ENCODE measurements at regions not wholly inside any gene's neighbourhood (a gene's known extent, or its start where the extent isn't known, plus 50 kb on each side); places are given as distances from the start of the nearest gene placed in this dataset.

- SMC1A ChIA-PET (ENCODE audit: uncharacterized antibody, unreplicated experiment) = no interaction called here
- RAD21 ChIA-PET (ENCODE audit: unreplicated experiment) = no interaction called here
- Histone ChIP-seq H3K36me3 (ENCODE audit: control insufficient read depth in 2 of 2, insufficient read depth in 2 of 2, low read length in 1 of 2) (no peaks in the 10 kb centered on the region), H3K4me1 (ENCODE audit: control insufficient read depth, insufficient read depth, low read length) (no peaks in the 10 kb centered on the region), H3K27ac (ENCODE audit: control insufficient read depth, insufficient read depth) (no peak overlapping the region), H2AFZ (ENCODE audit: control insufficient read depth, low read depth, low read length) (no peak overlapping the region), H3K9me3 (replicated peaks; ENCODE audit: control insufficient read depth, insufficient read depth, low read length) (no peaks in the 10 kb centered on the region), H3K4me2 (ENCODE audit: control insufficient read depth, insufficient read depth) (no peak overlapping the region), H3K9ac (ENCODE audit: control insufficient read depth, insufficient read depth, low read length) (no peak overlapping the region), H3K4me3 (no peak overlapping the region), H3K79me2 (ENCODE audit: control insufficient read depth, insufficient read depth, low read length) (no peaks in the 10 kb centered on the region), H4K20me1 (ENCODE audit: control insufficient read depth, insufficient read depth) (no peaks in the 10 kb centered on the region), H3K27me3 (replicated peaks in 1 of 2; ENCODE audit: control insufficient read depth in 2 of 2, insufficient read depth in 2 of 2, low read length in 1 of 2) (no peaks in the 10 kb centered on the region)
- ATAC-seq = no peak
- CTCF ChIA-PET = no interaction called here
- 53% methylated on average over 4 of the region's 4 CpGs for WGBS (ENCODE audit: insufficient coverage, insufficient replicate concordance, low lambda C conversion rate, missing lambda C conversion rate)
- BruUV-seq (replicated peaks) = no TSS peak
- intact Hi-C loops (cut with micrococcal nuclease; ENCODE audit: unreplicated experiment) = no loop called here
- DNase-seq (ENCODE audit: low read depth, low spot score) = no peak
- POLR2A ChIA-PET = no interaction called here
- in situ Hi-C loops (cut with MboI) = no loop called here
- no peak for FAIRE-seq
- no peak for TF ChIP-seq CREM (IDR thresholded peaks at IDR 0.05; ENCODE audit: low read depth)
- TF ChIP-seq HCFC1 (IDR thresholded peaks at IDR 0.05; ENCODE audit: low read length) = no peak
- no peak for TF ChIP-seq RELB (IDR thresholded peaks at IDR 0.05; ENCODE audit: low read depth)
- no peak for TF ChIP-seq IRF3 (IDR thresholded peaks at IDR 0.05)
- no peak for TF ChIP-seq MTA3 (IDR thresholded peaks at IDR 0.05; ENCODE audit: borderline replicate concordance, low read length)
- no peak for TF ChIP-seq ZZZ3 (IDR thresholded peaks at IDR 0.05; ENCODE audit: control insufficient read depth, insufficient read length, low read depth)
- no peak for TF ChIP-seq E2F8 (IDR thresholded peaks at IDR 0.05; ENCODE audit: low read depth, partially characterized antibody)
- no peak for TF ChIP-seq SMC3 (IDR thresholded peaks at IDR 0.05; ENCODE audit: borderline replicate concordance, low read length)
- no peak for TF ChIP-seq WRNIP1 (IDR thresholded peaks at IDR 0.05; ENCODE audit: borderline replicate concordance, low read depth, low read length)
- no peak for TF ChIP-seq HDAC6 (IDR thresholded peaks at IDR 0.05; ENCODE audit: unreplicated experiment)
- TF ChIP-seq RELA (IDR thresholded peaks at IDR 0.05; ENCODE audit: borderline replicate concordance, partially characterized antibody) = no peak
Measured at GRCh38 chr11:38814670-38815069, 2216.6 kb upstream of the RAG2 start.

All from GM12878 (cell line).